Cardiac fibroblast (primary cell): ENCODE measurements at regions not wholly inside any gene's neighbourhood (a gene's known extent, or its start where the extent isn't known, plus 50 kb on each side); places are given as distances from the start of the nearest gene placed in this dataset.

Experiments
- DNase-seq, 2 donors: peaks; one replicate each; pipeline versions ENCODE4 v3.0.0 to v3.0.0-alpha.2; 2010; ENCODE audit warnings: low read depth in 2 of 2
- H3K4me3 ChIP-seq, 2 donors: replicated peaks in 1 of 2; 1 replicate in 1 of 2; 2 replicates in 1 of 2; pipeline ENCODE4 v1.5.1; 2011; ENCODE audit warnings: low read depth in 2 of 2, low read length in 2 of 2, mild to moderate bottlenecking in 2 of 2, moderate library complexity in 1 of 2
- TF ChIP-seq, protein P1 (sequence below): IDR thresholded peaks from one replicate; pipeline ENCODE4 v1.5.1; 2011; ENCODE audit warnings: low read depth, mild to moderate bottlenecking, low read length, inconsistent platforms

- DNase-seq: no peak
- TF ChIP-seq, protein P1, sequence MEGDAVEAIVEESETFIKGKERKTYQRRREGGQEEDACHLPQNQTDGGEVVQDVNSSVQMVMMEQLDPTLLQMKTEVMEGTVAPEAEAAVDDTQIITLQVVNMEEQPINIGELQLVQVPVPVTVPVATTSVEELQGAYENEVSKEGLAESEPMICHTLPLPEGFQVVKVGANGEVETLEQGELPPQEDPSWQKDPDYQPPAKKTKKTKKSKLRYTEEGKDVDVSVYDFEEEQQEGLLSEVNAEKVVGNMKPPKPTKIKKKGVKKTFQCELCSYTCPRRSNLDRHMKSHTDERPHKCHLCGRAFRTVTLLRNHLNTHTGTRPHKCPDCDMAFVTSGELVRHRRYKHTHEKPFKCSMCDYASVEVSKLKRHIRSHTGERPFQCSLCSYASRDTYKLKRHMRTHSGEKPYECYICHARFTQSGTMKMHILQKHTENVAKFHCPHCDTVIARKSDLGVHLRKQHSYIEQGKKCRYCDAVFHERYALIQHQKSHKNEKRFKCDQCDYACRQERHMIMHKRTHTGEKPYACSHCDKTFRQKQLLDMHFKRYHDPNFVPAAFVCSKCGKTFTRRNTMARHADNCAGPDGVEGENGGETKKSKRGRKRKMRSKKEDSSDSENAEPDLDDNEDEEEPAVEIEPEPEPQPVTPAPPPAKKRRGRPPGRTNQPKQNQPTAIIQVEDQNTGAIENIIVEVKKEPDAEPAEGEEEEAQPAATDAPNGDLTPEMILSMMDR: no peak
- no peak overlapping the region for H3K4me3 ChIP-seq
Measured at GRCh38 chr5:164972973-164973372, 1467.6 kb downstream of the MAT2B start.

GRCh38 chr5:164975986-164976385 lies 1470.6 kb downstream of the MAT2B start:
- TF ChIP-seq, protein P1: no peak
- DNase-seq: no peak
- H3K4me3 ChIP-seq: no peak overlapping the region

DNA sequence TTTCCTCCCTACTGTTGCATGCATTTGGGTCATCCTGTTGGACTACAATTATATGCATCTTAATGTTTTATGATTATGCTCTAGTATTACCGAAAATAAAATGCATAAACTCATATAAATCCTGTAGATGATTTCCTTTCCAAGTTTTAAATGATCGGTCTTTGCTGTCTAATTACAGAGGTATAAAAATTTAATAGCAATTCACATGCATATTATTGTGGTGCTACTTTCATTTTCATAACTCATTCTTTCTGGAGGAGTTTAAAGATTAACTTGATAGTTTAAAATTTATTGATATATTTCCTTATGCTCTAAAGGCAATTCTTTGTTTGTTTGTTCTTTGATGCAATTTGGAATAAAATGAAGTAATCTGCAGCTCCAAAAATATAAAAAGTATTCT lies 1475.1 kb downstream of the MAT2B start:
- TF ChIP-seq, protein P1: no peak
- H3K4me3 ChIP-seq: no peak overlapping the region
- no peak for DNase-seq

DNA sequence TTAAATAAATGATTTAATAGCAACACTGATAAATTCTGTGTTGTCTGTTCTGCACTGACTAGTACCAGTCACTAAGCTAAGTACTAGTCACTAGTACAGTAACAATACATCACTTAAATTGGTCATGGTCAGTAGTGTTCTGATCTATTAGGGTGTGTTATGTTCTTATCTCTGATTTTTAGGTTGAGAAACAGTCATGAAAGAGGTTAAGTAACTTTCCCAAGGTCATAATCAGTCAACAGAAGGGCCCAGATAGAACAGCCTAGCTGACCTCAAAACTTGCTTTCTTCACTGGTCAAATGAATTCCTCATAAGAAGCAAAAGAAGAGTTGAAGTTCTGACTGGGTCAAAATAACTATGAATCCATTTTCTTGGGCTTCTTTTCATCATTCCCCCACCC lies 1492.7 kb downstream of the MAT2B start:
- no peak overlapping the region for H3K4me3 ChIP-seq
- no peak for DNase-seq
- TF ChIP-seq, protein P1: no peak

DNA sequence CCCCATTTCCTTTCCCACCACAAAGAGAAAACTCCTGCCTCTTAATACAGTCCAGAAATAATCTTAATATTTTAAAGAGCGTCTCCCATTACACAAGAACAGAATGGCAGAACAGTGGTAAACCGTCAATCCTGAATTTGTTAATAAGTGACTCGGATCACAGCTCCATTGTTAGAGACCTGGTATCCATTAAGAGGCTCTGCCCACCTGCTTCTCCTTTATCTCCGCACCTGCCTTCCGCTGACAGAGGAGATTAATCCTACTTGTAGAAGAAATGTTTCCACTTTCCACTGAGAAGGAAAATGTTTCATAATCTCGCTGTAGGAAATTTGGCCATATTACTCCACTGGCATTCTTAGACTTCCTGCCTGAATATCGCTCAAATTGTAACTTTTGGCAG lies 1493.2 kb downstream of the MAT2B start:
- TF ChIP-seq, protein P1: no peak
- no peak for DNase-seq
- no peak overlapping the region for H3K4me3 ChIP-seq

- no peak overlapping the region for H3K4me3 ChIP-seq
- DNase-seq: no peak
- TF ChIP-seq, protein P1: no peak
Measured at GRCh38 chr5:165000479-165001190, 1495.2 kb downstream of the MAT2B start.

DNA sequence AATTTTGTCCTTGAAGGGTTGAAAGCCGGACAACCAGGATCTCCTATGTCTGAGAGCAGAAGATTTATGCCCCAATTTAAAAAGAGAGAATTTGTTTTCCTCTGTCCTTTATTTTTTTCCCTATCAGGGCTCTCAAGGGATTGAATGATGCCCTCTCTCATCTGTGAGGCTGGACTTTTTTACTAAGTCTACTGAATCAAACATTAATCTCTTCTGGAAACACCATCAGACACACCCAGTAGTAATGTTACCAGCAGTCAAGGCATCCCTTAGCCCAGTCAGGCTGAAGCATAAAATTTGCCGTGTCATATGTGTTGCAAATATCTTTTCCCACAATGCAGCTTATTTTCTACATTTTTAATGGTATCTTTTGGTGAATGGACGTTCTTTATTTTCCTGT lies 1497.9 kb downstream of the MAT2B start:
- TF ChIP-seq, protein P1: no peak

More for the DNA sequence above, 1497.9 kb downstream of the MAT2B start:
- H3K4me3 ChIP-seq: no peak overlapping the region
- no peak for DNase-seq
